Liver (tissue), 3 donors: ENCODE measurements at regions not wholly inside any gene's neighbourhood (a gene's known extent, or its start where the extent isn't known, plus 50 kb on each side); places are given as distances from the start of the nearest gene placed in this dataset.

Source experiments
- SP1 ChIP-seq: IDR thresholded peaks from 2 replicates; pipeline ENCODE4 v1.6.1; 2018; ENCODE audit warnings: antibody characterized with exemption, mild to moderate bottlenecking
- TF ChIP-seq, protein P1 (sequence below): fragments of 150-350 bp; IDR thresholded peaks from 2 replicates; pipeline ENCODE4 v1.5.1; 2017; ENCODE audit warnings: improper control_type of control experiment, low read depth, low read length; ENCODE audit not compliant: missing input control
- donor health status: healthy.
- donor health status: healthy.

DNA sequence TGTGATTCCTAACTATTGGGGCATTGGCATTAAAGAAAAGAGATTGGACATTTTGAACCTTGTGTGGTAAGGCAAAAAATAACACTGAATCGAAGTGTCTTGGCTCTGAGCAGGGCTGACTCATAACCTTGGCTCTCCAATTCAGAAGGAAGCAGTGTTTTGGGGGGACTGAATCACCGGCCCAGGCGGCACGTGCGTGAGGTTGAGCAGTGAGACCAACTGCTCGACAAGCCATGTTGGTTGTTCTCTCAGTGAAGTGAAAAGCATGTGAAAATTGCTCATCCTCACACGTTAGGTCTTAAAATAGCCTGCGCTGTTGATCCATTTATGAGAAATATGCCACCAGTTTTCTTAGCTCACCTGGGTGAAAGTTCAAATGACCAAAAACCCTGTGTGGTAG is 137.8 kb upstream of the SPACA1 start:
- TF ChIP-seq, protein P1, sequence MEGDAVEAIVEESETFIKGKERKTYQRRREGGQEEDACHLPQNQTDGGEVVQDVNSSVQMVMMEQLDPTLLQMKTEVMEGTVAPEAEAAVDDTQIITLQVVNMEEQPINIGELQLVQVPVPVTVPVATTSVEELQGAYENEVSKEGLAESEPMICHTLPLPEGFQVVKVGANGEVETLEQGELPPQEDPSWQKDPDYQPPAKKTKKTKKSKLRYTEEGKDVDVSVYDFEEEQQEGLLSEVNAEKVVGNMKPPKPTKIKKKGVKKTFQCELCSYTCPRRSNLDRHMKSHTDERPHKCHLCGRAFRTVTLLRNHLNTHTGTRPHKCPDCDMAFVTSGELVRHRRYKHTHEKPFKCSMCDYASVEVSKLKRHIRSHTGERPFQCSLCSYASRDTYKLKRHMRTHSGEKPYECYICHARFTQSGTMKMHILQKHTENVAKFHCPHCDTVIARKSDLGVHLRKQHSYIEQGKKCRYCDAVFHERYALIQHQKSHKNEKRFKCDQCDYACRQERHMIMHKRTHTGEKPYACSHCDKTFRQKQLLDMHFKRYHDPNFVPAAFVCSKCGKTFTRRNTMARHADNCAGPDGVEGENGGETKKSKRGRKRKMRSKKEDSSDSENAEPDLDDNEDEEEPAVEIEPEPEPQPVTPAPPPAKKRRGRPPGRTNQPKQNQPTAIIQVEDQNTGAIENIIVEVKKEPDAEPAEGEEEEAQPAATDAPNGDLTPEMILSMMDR = no peak
- no peak for TF ChIP-seq SP1
